Smooth muscle cell (in vitro differentiated cells): ENCODE measurements at regions not wholly inside any gene's neighbourhood (a gene's known extent, or its start where the extent isn't known, plus 50 kb on each side); places are given as distances from the start of the nearest gene placed in this dataset.

ENCODE experiments used
- DNase-seq: peaks from one replicate; lab custom pipeline; 2025; ENCODE audit not compliant: unreplicated experiment; lab: John Stamatoyannopoulos, UW
- H2AFZ ChIP-seq: fragments of 200-600 bp; sonication (generic); 2 replicates; pipeline ENCODE4 v1.6.0; 2016; ENCODE audit warnings: antibody characterized with exemption, low read depth, mild to moderate bottlenecking
- H3F3A ChIP-seq: fragments of 200-600 bp; sonication (generic); 2 replicates; pipeline ENCODE4 v1.6.0; 2017; ENCODE audit warnings: antibody characterized with exemption, low read depth
- H3K27ac ChIP-seq: fragments of 200-600 bp; sonication (generic); 2 replicates; pipeline ENCODE4 v1.5.1; 2016; ENCODE audit warnings: low read depth, mild to moderate bottlenecking
- H3K27me3 ChIP-seq: fragments of 200-600 bp; sonication (generic); 2 replicates; pipeline ENCODE4 v1.6.1; 2016; ENCODE audit warnings: low read depth, mild to moderate bottlenecking
- H3K36me3 ChIP-seq: fragments of 200-600 bp; sonication (generic); 2 replicates; pipeline ENCODE4 v1.5.1; 2016; ENCODE audit warnings: low read depth
- H3K4me1 ChIP-seq: fragments of 200-600 bp; sonication (generic); 2 replicates; pipeline ENCODE4 v1.5.1; 2016; ENCODE audit warnings: low read depth
- H3K4me2 ChIP-seq: fragments of 200-600 bp; sonication (generic); 2 replicates; pipeline ENCODE4 v1.6.0; 2016; ENCODE audit warnings: mild to moderate bottlenecking
- H3K4me3 ChIP-seq: fragments of 200-600 bp; sonication (generic); 2 replicates; pipeline ENCODE4 v1.5.1; 2016; ENCODE audit warnings: mild to moderate bottlenecking
- H3K79me2 ChIP-seq: fragments of 200-600 bp; sonication (generic); 2 replicates; pipeline ENCODE4 v1.6.0; 2016; ENCODE audit warnings: low read depth, mild to moderate bottlenecking
- H3K9ac ChIP-seq: fragments of 200-600 bp; sonication (generic); 2 replicates; pipeline ENCODE4 v1.6.0; 2016; ENCODE audit warnings: low read depth
- H3K9me3 ChIP-seq: fragments of 200-600 bp; sonication (generic); replicated peaks from 2 replicates; pipeline ENCODE4 v1.5.1; 2016; ENCODE audit warnings: low read depth
- H4K20me1 ChIP-seq: fragments of 200-600 bp; sonication (generic); 2 replicates; pipeline ENCODE4 v1.6.0; 2016; ENCODE audit warnings: low read depth
- CTCF ChIP-seq: fragments of 200-600 bp; sonication (generic); IDR thresholded peaks from 2 replicates; pipeline ENCODE4 v1.5.1; 2017; ENCODE audit warnings: borderline replicate concordance, mild to moderate bottlenecking, antibody characterized with exemption; ENCODE audit not compliant: insufficient read depth, poor library complexity, severe bottlenecking
- WGBS: methylation state at CpG from one replicate; pipeline ENCODE4 v1.1.7; 2016; ENCODE audit warnings: low lambda C conversion rate; 5-methylcytosine and 5-hydroxymethylcytosine counted together

- no peak for DNase-seq
- Histone ChIP-seq H3K27ac (no peak overlapping the region), H3K27me3 (no peaks in the 10 kb centered on the region), H3F3A (no peaks in the 10 kb centered on the region), H3K4me3 (no peak overlapping the region), H3K36me3 (no peaks in the 10 kb centered on the region), H3K9me3 (no peaks in the 10 kb centered on the region), H3K4me2 (no peak overlapping the region), H3K9ac (no peak overlapping the region), H3K79me2 (no peaks in the 10 kb centered on the region), H3K4me1 (no peaks in the 10 kb centered on the region), H4K20me1 (no peaks in the 10 kb centered on the region), H2AFZ (no peak overlapping the region)
- 92% methylated on average over 1 of the region's 1 CpG for WGBS
- no peak for TF ChIP-seq CTCF
These were observed 56.5 kb upstream of the NCOA1 start for GRCh38 chr2:24434541-24434940.

- Histone ChIP-seq H3K4me1 (no peaks in the 10 kb centered on the region), H4K20me1 (no peaks in the 10 kb centered on the region), H3K4me2 (no peak overlapping the region), H3K9ac (no peak overlapping the region), H3K27ac (no peak overlapping the region), H3K79me2 (no peaks in the 10 kb centered on the region), H3F3A (no peaks in the 10 kb centered on the region), H3K27me3 (no peaks in the 10 kb centered on the region), H2AFZ (no peak overlapping the region), H3K4me3 (no peak overlapping the region), H3K36me3 (no peaks in the 10 kb centered on the region), H3K9me3 (no peaks in the 10 kb centered on the region)
- 89% methylated on average over 3 of the region's 3 CpGs for WGBS
- no peak for DNase-seq
- TF ChIP-seq CTCF = no peak
These were observed 58.3 kb upstream of the NCOA1 start for GRCh38 chr2:24432735-24433134.

- no peak for DNase-seq
- Histone ChIP-seq H3F3A (no peaks in the 10 kb centered on the region), H3K9me3 (no peaks in the 10 kb centered on the region), H3K4me1 (no peaks in the 10 kb centered on the region), H3K79me2 (no peaks in the 10 kb centered on the region), H4K20me1 (no peaks in the 10 kb centered on the region), H3K36me3 (no peaks in the 10 kb centered on the region), H3K9ac (no peak overlapping the region), H3K27ac (no peak overlapping the region), H2AFZ (no peak overlapping the region), H3K27me3 (no peaks in the 10 kb centered on the region), H3K4me2 (no peak overlapping the region), H3K4me3 (no peak overlapping the region)
- WGBS = 86% methylated on average over 1 of the region's 1 CpG
- TF ChIP-seq CTCF = no peak
These were observed 58.9 kb upstream of the NCOA1 start for GRCh38 chr2:24432121-24432520.

GRCh38 chr2:24429197-24430074 lies 61.6 kb upstream of the NCOA1 start:
- Histone ChIP-seq H3K4me1 (no peaks in the 10 kb centered on the region), H3K4me2 (no peak overlapping the region), H3K27ac (no peak overlapping the region), H3K4me3 (no peak overlapping the region), H4K20me1 (no peaks in the 10 kb centered on the region), H3K36me3 (no peaks in the 10 kb centered on the region), H3F3A (no peaks in the 10 kb centered on the region), H3K9ac (no peak overlapping the region), H3K27me3 (no peaks in the 10 kb centered on the region), H3K79me2 (no peaks in the 10 kb centered on the region), H2AFZ (no peak overlapping the region), H3K9me3 (no peaks in the 10 kb centered on the region)
- no peak for TF ChIP-seq CTCF
- 77% methylated on average over 14 of the region's 14 CpGs for WGBS
- no peak for DNase-seq
